Amniotic epithelial cell (primary cell): ENCODE measurements at regions not wholly inside any gene's neighbourhood (a gene's known extent, or its start where the extent isn't known, plus 50 kb on each side); places are given as distances from the start of the nearest gene placed in this dataset.

ENCODE experiments used
- DNase-seq: peaks from one replicate; pipeline ENCODE4 v3.0.0-alpha.2; 2010; ENCODE audit warnings: low read depth

DNA sequence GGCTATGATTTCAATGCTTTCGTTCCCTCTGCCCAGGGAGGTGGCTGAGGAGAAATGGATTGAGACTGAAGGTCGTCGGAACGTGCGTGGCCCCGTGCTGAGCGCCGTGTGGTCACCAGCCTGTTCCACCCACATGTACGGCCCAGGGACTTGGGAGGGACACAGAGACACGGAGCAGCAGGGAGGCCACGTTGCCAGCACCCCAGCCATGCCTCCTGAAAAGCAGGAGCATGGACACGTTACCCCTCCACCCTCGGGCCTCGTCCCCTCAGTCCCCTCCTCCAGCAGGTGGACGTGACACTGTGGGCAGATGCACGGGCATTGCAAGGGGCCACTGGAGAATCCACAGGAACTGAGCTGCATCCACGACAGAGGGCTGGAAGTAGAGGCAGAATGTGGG, 133.1 kb upstream of the CST7 start:
- DNase-seq = no peak

GRCh38 chr20:24816431-24816830, 132.6 kb upstream of the CST7 start:
- DNase-seq = no peak

GRCh38 chr20:24816907-24817306, 132.2 kb upstream of the CST7 start:
- DNase-seq = no peak

GRCh38 chr20:24817351-24817750, 131.7 kb upstream of the CST7 start:
- no peak for DNase-seq

GRCh38 chr20:24818056-24818455, 131.0 kb upstream of the CST7 start:
- DNase-seq = no peak

- DNase-seq = no peak
Measured at GRCh38 chr20:24819331-24819965, 129.6 kb upstream of the CST7 start.

DNA sequence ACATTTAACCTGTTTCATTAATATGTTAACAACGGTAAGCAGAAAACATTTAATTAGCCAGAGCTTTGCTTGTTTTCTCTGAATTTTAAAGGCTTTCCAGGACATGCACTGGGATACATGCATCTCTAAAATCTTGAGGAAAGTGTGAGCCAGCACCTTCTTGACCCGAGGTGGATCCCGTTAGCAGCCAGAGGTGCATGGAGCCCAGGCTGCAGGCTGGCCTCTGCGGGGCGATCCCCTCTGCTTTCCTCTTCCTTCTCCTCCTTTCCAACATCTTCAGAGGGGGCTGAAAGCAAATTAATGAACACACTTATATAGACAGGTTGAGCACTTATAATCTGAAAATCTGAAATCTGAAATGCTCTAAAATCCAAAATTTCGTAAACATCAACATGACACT, 128.7 kb upstream of the CST7 start:
- no peak for DNase-seq

GRCh38 chr20:24821391-24821790, 127.7 kb upstream of the CST7 start:
- no peak for DNase-seq

GRCh38 chr20:24823176-24823784, 125.8 kb upstream of the CST7 start:
- no peak for DNase-seq

DNA sequence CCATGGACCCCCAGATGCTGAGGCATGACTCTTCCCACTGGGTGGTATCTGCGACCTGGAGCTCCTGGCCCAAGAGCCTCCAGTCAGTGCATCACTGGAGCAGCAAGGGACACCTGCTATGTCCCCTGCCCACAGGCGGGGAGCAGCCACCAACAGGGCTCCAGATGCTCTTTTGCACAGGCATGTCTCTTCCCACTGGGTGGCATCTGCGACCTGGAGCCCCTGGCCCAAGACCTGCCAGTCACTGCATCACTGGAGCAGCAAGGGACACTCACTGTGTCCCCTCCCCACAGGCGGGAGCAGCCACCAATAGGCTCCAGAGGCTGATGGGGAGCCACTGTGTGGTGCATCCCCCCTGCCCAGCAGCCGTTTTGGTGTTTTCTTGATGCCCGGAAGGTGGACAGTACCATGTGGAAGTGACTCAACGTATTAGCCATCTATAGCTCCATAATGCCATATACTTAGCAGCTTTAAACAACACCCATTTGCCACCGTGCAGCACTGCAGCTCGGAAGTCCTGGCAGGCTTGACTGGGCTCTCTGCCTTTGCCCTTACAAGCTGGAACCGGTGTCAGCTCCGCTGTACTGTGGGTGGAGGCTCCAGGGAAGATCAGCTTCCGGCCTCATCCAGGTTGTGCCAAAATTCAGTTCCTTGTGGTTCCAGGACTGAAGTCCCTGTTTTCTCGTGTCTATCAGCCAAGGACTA, 124.9 kb upstream of the CST7 start:
- DNase-seq = no peak

GRCh38 chr20:24825591-24825990, 123.5 kb upstream of the CST7 start:
- no peak for DNase-seq

DNA sequence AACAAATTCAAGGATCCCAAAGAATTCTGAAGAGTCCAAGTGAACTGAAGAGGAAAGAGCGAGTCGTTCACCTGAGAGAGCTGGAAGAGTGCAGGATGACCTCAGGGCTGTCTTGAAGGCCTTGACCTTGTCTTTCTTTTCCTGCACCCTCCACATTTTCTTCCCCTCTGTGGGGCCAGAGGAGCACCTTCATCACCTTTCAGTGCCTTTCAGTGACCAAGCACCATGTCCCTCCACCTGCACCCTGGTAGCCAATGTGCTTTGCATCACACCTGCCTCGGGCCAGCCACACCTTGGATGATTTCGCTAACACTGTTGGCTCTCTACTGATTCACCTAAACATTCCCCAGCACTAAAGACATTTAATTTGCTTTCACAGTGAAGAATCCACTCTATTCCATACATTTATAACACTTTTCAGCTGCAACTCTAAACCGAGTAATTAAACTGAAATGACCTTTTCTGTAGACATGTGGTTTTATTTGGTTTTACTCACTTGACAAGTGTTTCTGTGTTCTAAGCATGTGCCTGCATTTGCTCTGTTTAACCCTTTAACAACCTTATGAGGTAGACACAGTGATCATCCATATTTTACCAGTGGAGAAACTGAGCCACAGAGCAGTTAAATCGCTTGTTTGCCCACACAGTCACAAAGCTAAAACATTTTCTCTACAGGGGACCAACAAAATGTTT, 121.3 kb upstream of the CST7 start:
- DNase-seq = no peak

DNA sequence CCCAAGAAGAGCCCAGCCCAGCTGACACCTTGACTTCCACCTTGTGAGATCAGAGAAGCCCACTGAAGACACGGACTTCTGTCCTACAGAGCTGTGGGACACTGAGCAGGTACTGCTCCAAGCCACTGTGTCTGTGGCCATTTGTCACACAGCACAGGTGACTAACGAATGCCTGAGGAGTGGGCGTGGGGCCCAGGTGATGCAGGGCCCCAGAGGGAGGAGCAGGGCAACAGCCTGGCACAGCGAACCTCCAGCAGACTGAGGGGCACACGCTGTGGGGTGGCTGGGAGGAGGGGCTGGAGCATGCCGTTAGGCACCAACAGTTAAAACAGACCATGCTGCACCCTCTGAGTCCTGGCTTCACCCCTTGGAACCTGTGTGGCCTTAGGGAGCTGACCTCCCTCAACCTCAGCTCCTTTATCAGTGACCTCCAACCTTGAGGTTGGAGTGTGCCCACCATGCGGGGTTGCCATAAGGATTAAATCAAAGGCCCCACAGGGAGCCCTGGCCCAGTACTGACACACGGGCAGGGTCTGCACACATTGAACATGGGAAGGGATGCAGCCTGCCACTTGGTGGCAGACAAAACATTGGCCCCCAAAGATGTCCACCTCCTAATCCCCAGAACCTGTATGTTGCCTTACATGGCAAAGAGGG, 119.9 kb upstream of the CST7 start:
- no peak for DNase-seq

DNA sequence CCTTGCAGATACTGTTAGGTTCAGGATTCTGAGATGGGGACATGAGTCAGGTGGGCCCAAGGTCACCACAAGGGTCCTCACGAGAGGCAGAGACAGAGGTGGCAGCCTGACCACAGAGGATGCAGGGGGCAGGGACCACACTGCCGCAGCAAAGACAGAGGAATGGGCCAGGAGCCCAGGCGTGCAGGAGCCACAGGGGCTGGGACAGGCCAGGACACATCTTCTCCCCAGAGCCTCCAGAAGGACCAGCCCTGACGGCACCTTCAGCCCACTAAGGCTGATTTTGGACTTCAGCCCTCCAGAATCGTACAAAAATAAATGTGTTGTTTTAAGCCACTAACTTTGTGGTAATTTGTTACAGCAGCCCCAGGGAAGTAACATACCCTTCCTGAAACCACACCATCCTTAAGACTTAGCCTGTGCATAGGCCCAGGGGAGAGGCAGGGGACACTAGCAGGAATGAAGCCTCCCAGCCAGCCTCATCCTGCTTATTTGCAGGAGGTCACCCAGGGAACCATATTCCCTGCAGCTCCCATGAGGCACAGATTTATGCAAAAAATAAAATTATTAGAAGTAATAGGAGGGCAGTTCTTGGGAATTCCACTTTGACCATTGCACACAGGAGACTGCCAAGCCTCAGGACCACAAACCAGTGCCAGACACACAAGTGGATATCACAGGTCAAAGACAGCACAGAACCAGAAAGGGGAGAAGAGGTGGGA, 119.3 kb upstream of the CST7 start:
- no peak for DNase-seq

DNA sequence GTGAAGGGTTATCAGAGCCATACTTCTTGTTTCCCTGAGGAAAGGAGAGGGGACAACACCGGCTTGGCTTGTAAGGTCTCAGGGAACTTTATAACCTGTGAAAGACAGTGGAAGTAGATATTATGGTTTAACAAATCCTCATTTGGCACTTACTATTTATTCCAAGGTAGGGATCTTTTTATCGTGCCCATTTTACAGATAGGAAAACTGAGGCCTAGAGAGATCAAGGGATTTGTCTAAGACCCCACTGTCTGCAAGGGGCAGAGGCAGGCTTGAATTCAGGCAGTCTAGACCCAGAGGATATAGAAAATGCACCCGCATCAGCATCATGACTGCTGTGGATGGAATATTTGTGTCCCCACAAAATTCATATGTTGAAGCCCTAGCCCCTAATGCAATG, 118.4 kb upstream of the CST7 start:
- no peak for DNase-seq

DNA sequence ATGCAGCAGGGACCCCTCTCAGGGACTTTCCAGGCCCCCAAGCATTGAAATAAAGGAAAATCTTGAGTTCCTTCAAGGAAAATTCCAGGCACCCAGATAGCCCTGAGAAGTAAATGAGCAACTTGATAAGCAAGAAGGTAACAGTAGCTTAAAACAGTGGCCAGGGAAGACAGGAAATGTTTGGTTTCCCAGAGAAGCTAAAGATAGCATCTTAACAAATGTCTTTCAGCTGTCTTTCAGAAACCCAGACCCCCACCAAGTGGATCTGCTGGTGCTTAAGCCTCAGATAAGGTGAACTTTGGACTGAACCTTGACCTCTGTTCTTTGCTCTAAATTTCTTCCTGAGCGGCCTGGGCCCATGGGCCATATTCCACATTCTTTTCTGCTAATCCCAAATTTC, 117.8 kb upstream of the CST7 start:
- no peak for DNase-seq

- DNase-seq = no peak
Measured at GRCh38 chr20:24832518-24832917, 116.6 kb upstream of the CST7 start.

- DNase-seq = no peak
Measured at GRCh38 chr20:24833592-24833991, 115.5 kb upstream of the CST7 start.

DNA sequence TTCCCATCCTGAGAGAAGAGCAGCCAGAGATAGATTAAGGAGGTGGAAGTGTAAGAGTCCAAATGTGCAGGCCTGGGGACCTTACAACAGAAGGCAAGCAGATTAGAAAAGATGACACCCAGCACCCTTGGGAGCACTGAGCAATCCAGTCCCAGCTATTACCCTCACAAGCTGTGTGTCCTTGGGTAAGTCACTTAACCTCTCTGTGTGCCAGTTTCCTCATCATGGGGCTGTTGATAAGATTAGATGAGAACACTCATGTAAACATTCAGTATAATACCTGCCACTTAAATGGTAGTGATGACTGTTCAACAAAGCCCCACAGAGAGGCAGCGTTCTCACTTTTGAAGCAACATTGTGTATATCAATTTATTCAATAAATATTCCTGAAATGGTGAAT, 114.8 kb upstream of the CST7 start:
- no peak for DNase-seq

- DNase-seq = no peak
Measured at GRCh38 chr20:24835195-24835594, 113.9 kb upstream of the CST7 start.

DNA sequence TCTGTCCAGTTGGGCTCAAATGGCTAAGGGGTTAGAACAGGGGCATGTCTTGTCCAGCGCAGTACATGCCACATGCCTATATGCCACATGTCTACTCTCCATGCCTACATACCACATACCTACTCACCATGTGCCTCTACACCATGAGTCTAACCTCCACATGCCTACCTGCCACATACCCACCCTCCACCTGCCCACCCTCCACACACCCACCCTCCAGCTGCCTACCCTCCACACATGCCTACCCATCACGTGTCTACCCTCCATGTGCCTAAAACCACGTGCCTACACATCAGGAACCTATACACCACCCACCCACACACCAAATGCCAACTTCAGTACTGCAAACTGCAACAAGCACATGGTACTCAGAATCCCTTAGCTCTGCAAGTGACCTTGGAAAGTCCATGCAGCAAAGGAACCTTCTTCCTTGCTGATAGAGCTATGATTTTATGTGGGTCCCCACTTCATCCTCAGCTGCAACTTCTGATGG, 113.0 kb upstream of the CST7 start:
- no peak for DNase-seq
